NCI-H187 (cell line): ENCODE measurements at regions not wholly inside any gene's neighbourhood (a gene's known extent, or its start where the extent isn't known, plus 50 kb on each side); places are given as distances from the start of the nearest gene placed in this dataset.
"Not testable (repeated sequence)": the region's sequence is repeated elsewhere in the genome, so short reads cannot be mapped to it uniquely, and the experiment has no call there.

Experiments used
- DNase-seq, 2 experiments: peaks; one replicate each; lab custom pipeline; 2025; lab: John Stamatoyannopoulos, UW

DNA sequence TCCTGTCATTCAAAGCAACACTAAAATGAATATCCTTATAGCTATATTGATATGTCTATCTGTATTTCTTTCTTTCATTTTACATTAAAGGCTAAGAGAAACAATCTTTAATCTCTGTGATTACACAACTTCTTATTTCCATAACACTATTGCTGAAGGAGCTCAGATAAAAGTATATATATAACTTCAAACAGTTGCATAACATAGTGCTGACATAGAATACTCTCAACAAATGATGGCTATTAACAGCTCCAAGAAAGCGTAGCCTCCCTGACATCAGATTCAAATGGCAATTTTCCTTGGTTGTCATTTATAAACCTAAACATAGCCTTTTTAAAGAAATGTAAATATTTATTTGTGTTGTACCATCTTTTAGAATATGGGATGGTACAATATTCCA is 116.6 kb upstream of the PTPRG start:
- DNase-seq = no peak

DNA sequence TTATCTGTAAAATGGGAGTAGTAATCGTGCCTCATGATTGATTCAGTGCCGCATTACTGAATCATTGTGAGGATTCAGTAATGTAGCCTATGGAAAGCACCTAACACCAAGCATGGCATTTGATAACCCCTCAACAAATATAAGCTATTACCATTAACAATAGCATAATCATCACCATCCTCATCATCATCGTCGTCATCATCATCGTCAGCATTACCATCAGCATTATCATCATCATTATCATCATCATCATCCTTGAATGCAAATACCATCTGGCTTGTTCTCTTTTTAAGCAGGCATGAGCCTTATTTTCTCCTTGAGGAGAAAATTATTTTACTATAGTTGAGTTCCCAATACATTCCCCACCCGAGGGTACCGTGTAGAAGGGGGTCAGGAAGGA is 115.4 kb upstream of the PTPRG start:
- DNase-seq = no peak

DNA sequence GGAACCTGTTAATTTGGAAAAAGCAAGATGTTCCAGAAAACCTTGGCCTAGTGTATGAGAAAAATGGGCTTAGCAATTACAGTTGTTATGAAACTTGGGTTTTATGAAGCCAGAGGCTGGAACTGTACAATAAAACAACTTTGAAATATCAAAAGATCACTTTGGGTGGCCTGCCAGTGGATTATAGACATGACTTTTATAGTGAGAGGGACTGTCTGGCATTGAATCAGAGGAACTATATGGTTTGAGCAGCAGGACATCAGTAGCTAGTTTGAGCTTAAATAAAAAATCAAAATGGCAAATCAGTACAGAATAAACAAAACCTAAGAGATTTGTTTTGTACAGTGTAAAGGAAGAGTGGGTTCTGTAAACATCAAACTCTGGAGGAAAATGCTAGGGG is 115.0 kb upstream of the PTPRG start:
- DNase-seq = no peak

DNA sequence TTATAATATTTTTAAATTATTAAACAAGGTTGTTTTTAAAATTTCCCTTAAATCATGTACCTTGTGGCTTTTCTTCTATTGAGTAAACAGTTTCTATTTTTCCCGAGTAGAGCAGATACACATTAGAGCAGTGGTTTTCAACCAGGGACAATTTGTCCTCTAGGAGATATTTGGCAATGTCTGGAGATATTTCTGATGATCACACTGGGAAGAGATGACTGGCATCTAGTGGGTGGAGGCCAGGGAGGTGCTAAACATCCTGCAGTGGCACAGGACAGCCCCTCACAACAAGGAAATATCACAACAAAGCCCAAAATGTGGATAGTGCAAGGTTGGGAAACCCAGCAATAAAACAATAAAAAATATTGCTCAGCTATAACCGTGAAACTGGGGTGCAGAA is 113.0 kb upstream of the PTPRG start:
- DNase-seq = no peak

DNA sequence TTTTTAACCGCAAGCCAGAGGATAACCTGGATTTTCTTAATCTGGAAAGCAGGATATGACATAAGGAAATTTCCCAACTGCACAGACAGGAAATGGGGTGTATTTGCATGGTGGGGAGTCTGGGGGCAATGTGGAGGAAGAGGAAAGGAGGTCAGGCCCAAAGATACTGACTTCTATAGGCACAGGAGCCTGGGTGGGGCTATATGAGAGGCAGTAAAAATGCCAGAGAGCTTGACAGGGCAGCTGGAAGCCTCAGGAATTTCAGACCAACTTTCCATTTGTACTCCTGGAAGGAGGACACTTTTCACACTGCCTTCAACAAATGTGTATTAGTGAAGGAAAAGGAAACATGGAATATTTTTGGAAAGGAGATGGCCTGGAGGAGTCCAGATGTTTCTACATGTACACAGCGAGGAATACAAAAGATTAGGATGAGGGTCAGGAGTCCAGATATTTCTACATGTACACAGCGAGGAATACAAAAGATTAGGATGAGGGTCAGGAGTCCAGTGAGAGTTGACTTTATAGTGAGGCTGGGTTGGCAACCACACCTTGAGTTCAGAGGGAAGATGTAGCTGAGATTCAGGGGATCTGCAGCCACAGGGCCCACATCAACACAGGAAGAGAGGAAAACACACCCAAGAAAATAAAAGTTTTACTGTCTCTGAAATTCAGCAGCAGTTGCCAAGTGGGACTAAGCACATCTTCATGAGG is 111.9 kb upstream of the PTPRG start:
- no peak for DNase-seq

DNA sequence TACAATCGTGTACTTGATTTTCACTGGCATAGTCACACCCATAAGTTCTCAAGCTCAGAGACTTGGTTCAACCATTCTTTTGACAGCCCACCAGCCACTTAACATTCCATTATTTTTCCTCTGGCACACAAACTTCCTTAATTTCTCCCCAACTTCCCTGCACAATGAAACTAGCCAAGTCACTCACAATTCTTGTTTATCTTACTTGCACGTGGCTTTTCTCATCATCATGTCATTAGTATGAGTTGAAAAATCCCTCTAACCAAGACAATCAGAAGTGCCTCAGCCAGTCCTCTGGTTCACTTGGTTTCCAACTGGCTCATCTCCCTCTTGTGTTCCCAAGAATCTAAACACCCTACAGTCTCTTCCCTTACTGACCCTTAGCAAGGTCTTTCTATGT is 110.5 kb upstream of the PTPRG start:
- no peak for DNase-seq

DNA sequence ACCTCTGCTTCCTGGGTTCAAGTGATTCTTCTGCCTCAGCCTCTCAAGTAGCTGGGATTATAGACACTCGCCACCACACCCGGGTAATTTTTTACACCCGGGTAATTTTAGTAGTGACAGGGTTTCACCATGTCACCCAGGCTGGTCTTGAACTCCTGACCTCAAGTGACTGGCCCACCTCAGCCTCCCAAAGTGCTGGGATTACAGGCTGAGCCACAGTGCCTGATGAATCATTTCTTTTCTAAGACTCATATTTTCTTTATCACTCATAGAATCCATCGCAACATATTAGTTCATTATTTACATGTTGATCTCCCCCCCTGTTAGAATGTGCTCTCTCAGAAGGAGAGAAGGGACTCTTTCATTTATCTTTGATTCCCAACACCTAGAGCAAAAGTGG is 109.5 kb upstream of the PTPRG start:
- no peak for DNase-seq

DNA sequence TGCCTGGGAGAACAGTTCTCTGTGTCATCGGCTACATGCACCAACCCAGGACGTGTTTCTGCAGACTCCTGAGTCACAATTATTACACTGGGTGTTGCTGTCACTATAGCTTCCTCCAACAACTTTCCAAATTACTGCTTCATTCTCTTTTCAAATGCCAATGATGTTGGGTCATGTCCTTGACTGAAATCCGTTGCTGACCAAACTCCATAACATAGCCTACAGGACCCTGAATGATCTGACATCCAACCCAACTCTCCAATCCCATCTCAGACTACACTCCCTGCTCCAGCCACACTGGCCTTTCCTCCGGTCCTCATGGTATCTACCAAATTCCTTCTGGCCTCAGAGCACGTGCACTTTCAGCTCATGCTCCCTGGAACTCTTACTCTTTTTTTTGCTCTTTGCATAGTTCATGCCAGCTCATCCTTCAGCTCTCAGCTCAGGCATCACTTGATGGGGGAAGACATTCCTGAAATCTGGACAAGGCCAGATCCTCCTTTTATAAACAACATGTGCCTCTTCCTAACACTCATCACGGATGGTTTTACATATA is 108.8 kb upstream of the PTPRG start:
- no peak for DNase-seq

DNA sequence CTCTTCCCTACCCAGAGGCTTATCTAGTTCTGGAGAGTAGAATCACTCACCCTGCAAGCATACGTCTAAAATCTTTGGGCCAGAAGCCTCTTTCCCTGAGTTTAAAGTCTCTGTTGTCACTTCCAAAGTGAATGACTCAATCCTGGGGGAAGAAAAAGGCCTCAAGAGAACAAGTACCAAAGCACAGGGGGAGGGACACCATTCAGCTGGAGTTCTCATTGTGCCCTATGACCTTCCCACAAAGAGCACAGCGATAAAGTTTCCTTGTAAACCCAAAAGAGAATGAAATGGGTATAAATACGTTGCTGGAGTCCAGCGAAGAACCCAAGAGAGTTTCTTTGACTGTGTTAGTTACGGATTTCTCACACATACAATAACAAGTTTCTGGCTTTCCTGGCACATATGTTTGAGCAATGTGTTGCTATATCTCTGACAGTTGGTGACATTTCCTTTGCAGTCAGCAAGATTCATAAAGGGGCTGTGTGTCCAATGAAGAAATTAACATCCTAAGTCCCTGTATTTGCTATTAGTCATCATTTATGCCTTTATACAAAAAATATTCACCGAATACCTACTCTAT is 107.3 kb upstream of the PTPRG start:
- DNase-seq = no peak

DNA sequence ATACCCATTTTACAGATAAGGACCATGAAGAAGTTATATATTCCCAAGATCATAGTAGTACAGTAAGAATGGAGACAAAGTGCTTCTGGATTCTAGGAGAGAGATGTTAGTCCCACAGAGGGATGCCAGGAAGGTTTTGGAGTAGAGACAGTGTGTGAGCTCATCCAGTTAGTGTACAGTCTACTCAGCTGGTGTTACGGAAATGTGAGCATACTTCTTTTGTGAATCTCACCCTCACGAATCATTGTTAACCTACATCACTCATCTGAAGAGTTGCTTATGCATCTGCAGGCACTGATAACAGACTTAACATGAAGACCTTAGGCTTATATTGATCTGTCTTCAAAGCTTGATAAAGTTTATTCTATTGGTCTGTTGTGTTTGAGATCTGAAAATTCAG is 106.6 kb upstream of the PTPRG start:
- no peak for DNase-seq

DNA sequence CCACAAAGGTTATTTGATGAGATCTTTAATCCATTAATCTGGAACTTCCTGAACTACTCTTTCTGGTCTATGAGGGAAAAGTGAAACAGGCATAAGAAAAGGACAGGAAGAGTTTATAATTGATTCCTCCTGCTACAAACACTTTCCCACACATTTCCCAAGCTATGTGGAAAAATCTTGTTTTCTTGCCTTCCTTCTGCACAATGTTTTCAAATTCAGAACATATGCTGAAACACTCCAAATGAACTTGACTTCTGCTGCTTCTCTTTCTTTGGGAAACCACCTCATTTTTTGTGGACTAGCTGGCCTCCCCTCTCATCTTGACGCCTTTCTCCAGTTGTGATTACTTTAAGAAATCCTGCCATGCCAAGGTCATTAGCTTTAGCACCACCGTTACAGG is 100.7 kb upstream of the PTPRG start:
- DNase-seq = no peak

DNA sequence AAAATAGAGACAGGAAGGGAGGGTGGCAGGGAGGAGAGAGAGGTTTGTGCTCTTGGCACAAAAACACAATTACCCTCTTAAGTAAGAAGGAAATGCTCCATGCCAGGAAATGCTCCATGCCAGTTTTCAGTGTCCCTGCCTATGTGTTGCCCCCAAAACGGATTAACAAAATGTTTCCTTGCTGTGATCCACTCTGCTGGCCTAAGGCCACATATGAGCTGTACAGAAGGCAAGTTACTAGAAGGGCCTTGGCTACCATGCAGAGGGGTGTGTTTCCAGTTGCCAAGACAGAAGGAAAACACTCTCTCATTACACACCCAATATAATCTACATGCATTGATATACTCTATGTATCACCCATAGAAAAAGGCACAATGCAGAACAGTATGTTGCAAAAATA is 98.2 kb upstream of the PTPRG start:
- DNase-seq = no peak

DNA sequence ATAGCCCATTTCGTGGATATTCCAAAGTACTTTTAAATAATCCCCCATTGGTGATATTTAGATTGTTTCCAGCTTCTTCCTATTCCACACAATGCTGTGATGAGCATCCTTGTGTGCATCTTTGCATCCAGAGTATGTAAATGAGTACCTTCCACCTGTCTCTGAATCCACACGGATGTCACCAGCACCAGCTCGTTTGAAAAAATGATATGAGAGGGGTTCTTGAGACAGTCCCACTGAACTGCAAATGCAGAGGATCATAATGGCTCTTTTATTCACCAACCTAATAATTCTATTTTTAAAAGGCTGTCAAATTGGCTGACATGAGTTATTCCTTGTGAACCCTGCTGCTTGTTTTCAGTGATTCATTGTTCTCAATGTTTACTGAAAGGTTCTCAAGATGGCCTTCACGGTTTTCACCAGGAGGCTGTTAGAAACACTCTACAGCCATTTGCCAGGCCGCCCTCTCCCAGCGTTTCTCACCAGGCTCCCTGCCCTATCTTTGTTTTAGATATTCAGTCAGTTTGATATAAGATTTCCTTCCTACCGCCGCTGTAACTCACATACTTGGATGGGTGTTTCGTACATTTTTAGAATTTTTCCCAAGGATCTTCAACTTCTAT is 96.7 kb upstream of the PTPRG start:
- peak; percentile 71 to 74 for DNase-seq

DNA sequence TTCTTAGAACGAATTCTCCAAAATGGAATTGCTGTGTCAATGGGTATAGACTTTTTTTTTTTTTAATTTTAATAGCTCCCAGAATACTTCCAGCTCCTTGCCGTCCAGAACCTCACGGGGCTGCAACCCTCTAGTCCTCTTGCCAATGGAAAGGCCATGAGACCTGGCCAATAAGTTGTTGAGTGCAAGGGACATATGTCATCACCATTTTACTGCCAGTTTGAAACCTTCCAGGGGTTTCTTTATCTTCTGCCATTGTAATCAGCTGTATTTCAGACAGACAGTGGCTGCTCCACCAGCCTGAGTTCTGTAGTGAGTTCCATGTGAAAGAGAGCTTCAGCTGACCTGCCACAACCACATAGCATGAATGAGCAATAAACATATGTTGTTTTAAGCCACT is 95.0 kb upstream of the PTPRG start:
- no peak for DNase-seq

DNA sequence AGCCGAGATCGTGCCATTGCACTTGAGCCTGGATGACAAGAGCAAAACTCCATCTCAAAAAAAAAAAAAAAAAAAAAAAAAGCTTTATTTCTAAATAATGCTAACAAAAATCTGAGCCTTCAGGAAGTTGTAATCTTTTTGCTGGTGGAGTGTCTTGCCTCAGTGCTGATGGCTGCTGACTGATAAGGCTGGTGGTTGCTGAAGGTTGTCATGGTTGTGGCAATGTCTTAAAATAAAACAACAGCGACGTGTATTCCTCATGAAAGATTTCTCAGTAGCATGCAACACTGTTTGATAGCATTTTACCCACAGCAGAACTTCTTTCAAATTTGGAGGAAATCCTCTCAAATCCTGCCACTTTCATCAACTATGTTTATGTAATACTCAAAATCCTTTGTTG is 77.4 kb upstream of the PTPRG start:
- DNase-seq = no peak

DNA sequence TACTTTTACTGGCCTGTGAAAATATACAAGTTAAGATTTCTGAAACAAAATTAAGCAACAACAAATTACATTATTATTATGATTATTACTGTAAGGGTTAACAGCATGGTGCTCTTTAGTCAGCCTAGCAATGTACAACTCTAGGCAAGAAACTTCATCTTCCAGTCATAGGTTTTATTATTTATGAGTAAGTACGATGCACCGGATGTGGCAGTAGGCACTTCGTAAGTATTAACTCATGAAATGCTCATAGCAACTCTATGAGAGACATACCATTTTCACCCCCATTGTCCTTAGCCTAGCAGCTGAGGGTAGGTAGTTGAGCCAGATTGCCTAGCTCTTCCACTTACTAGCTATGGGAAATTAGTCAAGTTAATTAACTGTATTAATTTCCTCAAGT is 68.0 kb upstream of the PTPRG start:
- no peak for DNase-seq

DNA sequence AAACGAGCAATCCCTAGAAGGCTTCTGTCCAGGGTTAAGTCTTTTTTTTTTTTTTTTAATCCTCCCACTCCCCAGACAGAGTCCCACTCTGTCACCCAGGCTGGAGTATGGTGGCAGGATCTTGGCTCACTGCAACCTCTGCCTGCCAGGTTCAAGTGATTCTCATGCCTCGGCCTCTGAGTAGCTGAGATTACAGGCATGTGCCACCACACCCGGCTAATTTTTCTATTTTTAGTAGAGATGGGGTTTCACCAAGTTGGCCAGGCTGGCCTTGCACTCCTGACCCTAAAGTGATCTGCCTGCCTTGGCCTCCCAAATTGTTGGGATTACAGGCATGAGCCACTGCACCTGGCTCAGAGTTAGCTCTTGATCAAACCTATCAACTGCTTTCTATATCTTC is 67.1 kb upstream of the PTPRG start:
- DNase-seq = not testable (repeated sequence)

DNA sequence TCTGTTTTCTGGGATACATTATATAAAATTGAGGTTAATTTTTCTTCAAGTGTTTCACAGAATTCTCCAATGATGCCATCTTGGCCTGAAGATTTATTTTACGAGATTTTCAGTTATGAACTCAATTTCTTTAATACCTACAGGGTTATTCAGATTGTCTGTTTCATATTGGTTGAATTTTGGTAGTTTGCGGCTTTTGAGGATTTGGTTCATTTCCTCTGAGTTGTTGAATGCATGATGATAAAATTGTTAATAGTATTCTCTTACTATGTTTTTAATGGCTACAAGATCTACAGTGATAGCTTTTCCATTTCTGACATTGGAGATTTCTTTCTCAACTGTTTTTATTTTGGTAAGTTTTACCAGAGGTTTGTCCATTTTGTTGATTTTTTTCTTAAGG is 63.9 kb upstream of the PTPRG start:
- DNase-seq = no peak

DNA sequence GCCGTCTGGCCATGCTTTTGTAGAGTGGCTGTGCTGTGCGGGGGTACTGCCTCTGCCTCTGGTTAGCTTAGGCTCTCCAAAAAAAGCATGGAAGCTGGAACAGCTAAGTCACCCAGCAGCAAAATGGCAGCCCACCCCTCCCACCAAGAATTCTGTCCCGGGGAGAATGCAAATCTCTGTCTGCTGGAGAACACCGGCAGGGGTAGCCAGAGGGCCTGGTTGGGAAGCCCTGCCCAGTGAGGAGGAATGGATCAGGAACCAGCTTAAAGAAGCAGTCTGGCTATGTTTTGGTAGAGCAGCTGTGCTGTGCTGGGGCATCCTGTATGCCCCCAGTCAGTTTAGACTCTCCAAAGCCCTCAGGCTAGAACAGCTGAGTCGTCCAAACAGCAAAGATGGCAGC is 56.2 kb upstream of the PTPRG start:
- DNase-seq = no peak

DNA sequence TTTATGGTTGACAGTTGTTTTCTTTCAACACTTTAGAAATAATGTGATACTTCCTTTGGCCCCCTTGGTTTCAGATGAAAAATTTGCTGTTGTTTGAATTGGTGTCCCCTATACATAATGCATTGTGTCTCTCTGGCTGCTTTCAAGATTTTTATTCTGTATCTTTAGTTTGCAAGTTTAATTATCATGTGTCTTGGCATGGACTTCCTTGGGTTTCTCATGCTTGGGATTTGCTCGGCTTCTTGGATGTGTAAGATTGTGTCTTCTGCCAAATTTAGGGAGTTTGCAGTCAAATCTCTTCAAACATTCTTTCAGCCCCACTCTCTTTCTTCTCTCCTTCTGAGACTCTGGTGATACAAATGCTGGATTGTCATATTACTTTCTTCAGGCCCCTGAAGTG is 53.4 kb upstream of the PTPRG start:
- no peak for DNase-seq
